Erythroblast (primary cell): ENCODE measurements at regions not wholly inside any gene's neighbourhood (a gene's known extent, or its start where the extent isn't known, plus 50 kb on each side); places are given as distances from the start of the nearest gene placed in this dataset.

ENCODE experiments used
- GATA1 ChIP-seq: IDR thresholded peaks from 2 replicates; pipeline ENCODE4 v1.6.1; 2011; ENCODE audit warnings: low read depth, mild to moderate bottlenecking, control low read depth, low read length, moderate library complexity
- POLR2A ChIP-seq: IDR thresholded peaks from 2 replicates; pipeline ENCODE4 v1.6.1; 2011; ENCODE audit warnings: mild to moderate bottlenecking, low read length

- TF ChIP-seq POLR2A (no peak), GATA1 (no peak)
These were observed 59.1 kb upstream of the UMPS start for GRCh38 chr3:124671106-124671505.
